GM18868 (cell line): ENCODE measurements at regions not wholly inside any gene's neighbourhood (a gene's known extent, or its start where the extent isn't known, plus 50 kb on each side); places are given as distances from the start of the nearest gene placed in this dataset.
A peak's percentile ranks its signal among the peaks of the same experiment; 100 is the strongest.
"Not testable (repeated sequence)": the region's sequence is repeated elsewhere in the genome, so short reads cannot be mapped to it uniquely, and the experiment has no call there.

Source experiments
- ATAC-seq: cut with Tn5 transposase; IDR thresholded peaks from one replicate; pipeline ENCODE4 v1.9.1; 2021; ENCODE audit warnings: mild to moderate bottlenecking, moderate library complexity; ENCODE audit not compliant: unreplicated experiment

- ATAC-seq = peak; percentile 83
Observed at GRCh38 chr4:170853422-170854021, 763.8 kb upstream of the AADAT start.

- ATAC-seq = peak; percentile 83
Observed at GRCh38 chr4:170849969-170850368, 760.2 kb upstream of the AADAT start.

- no peak for ATAC-seq
Observed at GRCh38 chr4:170827562-170828274, 738.0 kb upstream of the AADAT start.

- no peak for ATAC-seq
Observed at GRCh38 chr4:170818786-170819185, 729.0 kb upstream of the AADAT start.

GRCh38 chr4:170805352-170805751, 715.6 kb upstream of the AADAT start:
- no peak for ATAC-seq

GRCh38 chr4:170804930-170805329, 715.2 kb upstream of the AADAT start:
- ATAC-seq = no peak

GRCh38 chr4:170803492-170803891, 713.7 kb upstream of the AADAT start:
- ATAC-seq = no peak

GRCh38 chr4:170801771-170802170, 712.0 kb upstream of the AADAT start:
- ATAC-seq = no peak

GRCh38 chr4:170794525-170794924, 704.8 kb upstream of the AADAT start:
- no peak for ATAC-seq

- ATAC-seq = not testable (repeated sequence)
Observed at GRCh38 chr4:170788540-170789051, 698.8 kb upstream of the AADAT start.

GRCh38 chr4:170777663-170778062, 687.9 kb upstream of the AADAT start:
- ATAC-seq = no peak

GRCh38 chr4:170776983-170777382, 687.2 kb upstream of the AADAT start:
- no peak for ATAC-seq

GRCh38 chr4:170775851-170776250, 686.1 kb upstream of the AADAT start:
- no peak for ATAC-seq

GRCh38 chr4:170773709-170774273, 684.0 kb upstream of the AADAT start:
- ATAC-seq = no peak

- no peak for ATAC-seq
Observed at GRCh38 chr4:170772429-170772828, 682.7 kb upstream of the AADAT start.

- ATAC-seq = no peak
Observed at GRCh38 chr4:170770664-170771063, 680.9 kb upstream of the AADAT start.

- no peak for ATAC-seq
Observed at GRCh38 chr4:170769862-170770261, 680.1 kb upstream of the AADAT start.

GRCh38 chr4:170758988-170759387, 669.2 kb upstream of the AADAT start:
- no peak for ATAC-seq

GRCh38 chr4:170750519-170750918, 660.8 kb upstream of the AADAT start:
- no peak for ATAC-seq

- no peak for ATAC-seq
Observed at GRCh38 chr4:170748975-170749374, 659.2 kb upstream of the AADAT start.

GRCh38 chr4:170743633-170744032, 653.9 kb upstream of the AADAT start:
- no peak for ATAC-seq

GRCh38 chr4:170741856-170742255, 652.1 kb upstream of the AADAT start:
- no peak for ATAC-seq
